WI38 (cell line): ENCODE measurements at regions not wholly inside any gene's neighbourhood (a gene's known extent, or its start where the extent isn't known, plus 50 kb on each side); places are given as distances from the start of the nearest gene placed in this dataset.

Source experiments
- H3K4me3 ChIP-seq: 2 replicates; pipeline ENCODE4 v1.5.1; 2011; ENCODE audit warnings: low read depth, mild to moderate bottlenecking, control low read depth, low read length
- TF ChIP-seq, protein P1 (sequence below): IDR thresholded peaks from 2 replicates; pipeline ENCODE4 v1.5.1; 2012; ENCODE audit warnings: low read depth, mild to moderate bottlenecking, control low read depth, low read length

DNA sequence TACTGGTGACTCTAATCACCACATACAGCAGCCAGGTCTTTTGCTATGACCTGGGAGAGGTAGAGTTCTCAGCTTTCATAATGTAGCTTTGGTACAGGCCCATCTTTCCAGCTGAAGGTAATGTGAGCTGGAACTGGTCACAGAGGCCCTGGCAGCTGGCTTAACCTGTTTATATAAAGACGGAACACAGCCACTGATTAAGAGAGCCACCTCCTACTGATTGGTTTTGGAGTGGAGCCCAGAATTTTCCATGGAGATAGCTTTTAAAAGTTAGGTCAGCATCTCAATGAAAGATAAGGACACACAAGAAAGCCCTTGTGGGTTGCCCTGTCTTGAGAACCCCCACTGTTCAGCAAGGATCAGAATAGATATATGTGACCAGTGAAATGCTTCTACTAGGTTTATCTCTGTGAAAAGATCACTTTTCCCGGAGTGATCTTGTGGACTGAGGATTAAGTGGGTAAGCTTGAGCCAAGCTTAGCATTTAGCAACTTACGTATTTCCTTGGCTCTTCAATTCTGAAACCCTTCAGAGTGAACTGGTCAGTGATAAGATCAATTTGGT is 213.7 kb upstream of the CITED2 start:
- H3K4me3 ChIP-seq = no peak overlapping the region
- TF ChIP-seq, protein P1, sequence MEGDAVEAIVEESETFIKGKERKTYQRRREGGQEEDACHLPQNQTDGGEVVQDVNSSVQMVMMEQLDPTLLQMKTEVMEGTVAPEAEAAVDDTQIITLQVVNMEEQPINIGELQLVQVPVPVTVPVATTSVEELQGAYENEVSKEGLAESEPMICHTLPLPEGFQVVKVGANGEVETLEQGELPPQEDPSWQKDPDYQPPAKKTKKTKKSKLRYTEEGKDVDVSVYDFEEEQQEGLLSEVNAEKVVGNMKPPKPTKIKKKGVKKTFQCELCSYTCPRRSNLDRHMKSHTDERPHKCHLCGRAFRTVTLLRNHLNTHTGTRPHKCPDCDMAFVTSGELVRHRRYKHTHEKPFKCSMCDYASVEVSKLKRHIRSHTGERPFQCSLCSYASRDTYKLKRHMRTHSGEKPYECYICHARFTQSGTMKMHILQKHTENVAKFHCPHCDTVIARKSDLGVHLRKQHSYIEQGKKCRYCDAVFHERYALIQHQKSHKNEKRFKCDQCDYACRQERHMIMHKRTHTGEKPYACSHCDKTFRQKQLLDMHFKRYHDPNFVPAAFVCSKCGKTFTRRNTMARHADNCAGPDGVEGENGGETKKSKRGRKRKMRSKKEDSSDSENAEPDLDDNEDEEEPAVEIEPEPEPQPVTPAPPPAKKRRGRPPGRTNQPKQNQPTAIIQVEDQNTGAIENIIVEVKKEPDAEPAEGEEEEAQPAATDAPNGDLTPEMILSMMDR = no peak

DNA sequence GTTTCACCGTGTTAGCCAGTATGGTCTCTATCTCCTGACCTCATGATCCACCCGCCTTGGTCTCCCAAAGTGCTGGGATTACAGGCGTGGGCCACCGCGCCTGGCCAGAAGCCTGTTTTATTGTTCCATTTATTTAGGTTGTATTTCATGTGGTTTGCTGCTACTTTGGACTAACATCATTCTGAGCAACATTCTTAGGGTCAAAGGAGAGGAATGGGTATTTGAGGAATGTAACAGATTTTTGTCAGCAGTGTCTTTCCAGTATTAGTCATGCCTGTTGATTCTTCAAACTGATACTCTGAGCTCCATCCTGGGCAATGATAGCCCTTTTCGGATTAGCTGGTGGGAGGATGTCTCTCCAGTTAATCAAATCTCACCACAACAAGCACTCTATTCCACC is 213.0 kb upstream of the CITED2 start:
- TF ChIP-seq, protein P1 = no peak
- H3K4me3 ChIP-seq = no peak overlapping the region

DNA sequence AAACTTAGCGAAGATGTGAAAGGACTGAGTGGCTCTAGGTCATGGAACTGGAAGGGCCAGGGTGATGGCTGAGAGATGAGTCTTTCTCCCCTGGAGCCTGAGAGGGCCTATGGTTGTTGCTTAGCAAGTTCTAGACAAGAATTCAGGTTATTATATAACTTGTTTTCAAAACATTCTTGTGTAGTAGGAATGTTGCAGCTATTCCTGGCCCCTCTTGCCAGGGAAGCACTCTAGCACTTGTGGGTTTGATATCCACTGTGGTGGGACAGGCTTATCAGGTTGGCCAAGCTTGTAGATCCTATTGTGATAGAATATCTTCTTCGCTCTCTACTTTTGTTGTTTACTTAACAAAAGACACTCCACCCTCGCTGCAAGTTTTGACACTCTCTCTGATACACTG is 211.8 kb upstream of the CITED2 start:
- H3K4me3 ChIP-seq = no peak overlapping the region
- TF ChIP-seq, protein P1 = no peak

DNA sequence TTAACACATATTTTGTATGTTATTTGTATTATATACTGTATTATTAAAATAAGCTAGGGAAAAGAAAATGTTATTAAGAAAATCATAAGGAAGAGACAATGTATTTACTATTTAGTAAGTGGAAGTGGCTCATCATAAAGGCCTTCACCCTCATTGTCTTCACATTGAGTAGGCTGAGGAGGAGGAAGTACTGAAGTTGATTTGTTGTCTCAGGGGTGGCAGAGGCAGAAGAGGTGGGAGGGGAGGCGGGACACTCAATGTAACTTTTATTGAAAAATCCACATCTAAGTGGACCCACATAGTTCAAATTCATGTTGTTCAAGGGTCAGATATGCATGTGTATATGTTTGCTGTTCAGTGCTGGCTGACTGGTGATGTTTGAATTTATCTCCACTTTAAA is 210.2 kb upstream of the CITED2 start:
- no peak overlapping the region for H3K4me3 ChIP-seq
- TF ChIP-seq, protein P1 = no peak

DNA sequence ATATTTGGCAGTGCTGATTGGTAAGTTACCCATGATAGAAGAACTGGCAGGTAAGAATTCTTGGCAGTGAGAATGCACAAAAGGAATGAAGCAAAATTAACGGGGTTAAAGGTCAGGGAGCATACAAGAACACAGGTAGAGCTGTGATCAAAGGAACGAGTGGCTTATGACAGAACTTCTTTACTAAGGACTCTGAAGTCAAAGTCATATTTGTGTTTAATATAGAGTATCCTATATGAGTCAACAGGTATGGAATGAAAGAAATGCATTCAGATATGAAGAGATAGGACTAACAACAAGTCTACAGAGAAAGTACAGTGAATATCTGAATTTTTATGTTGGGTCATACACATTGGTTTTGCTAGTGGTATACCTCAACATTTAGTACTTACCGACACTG is 209.0 kb upstream of the CITED2 start:
- TF ChIP-seq, protein P1 = no peak
- no peak overlapping the region for H3K4me3 ChIP-seq

GRCh38 chr6:139582956-139583355 is 208.5 kb upstream of the CITED2 start:
- TF ChIP-seq, protein P1 = no peak
- no peak overlapping the region for H3K4me3 ChIP-seq

DNA sequence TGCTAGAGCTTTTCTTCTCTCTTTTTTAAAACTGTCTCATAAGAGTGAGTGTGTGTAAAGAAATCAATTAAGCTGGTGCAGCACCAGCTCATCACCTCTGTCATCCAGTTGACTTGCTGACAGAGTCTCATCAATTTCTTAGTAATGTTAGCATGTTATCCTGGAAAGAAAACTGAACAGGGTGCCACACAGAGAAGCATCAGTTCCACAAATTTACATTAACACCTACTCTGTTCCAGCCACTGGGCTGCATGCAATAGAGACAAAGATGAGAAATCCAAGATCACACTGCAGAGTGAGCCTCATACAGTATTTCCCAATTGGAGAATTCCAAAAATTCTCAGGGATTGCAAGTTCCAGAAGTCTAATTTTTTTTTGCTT is 207.0 kb upstream of the CITED2 start:
- TF ChIP-seq, protein P1 = no peak
- H3K4me3 ChIP-seq = no peak overlapping the region
